Nephron progenitor cell (in vitro differentiated cells): ENCODE measurements at regions not wholly inside any gene's neighbourhood (a gene's known extent, or its start where the extent isn't known, plus 50 kb on each side); places are given as distances from the start of the nearest gene placed in this dataset.

Experiments
- DNase-seq: peaks from one replicate; pipeline ENCODE4 v3.0.0; 2021
- H3K27ac Mint-ChIP-seq: 2 replicates; pipeline ENCODE4 v1.8.0; 2021; ENCODE audit warnings: mild to moderate bottlenecking, moderate library complexity, mixed read lengths
- H3K27me3 Mint-ChIP-seq: 2 replicates; pipeline ENCODE4 v1.8.0; 2021; ENCODE audit warnings: mild to moderate bottlenecking, low read depth, mixed read lengths; ENCODE audit not compliant: poor library complexity
- H3K36me3 Mint-ChIP-seq: 2 replicates; pipeline ENCODE4 v1.8.0; 2021; ENCODE audit warnings: low read depth, mixed read lengths
- H3K4me1 Mint-ChIP-seq: 2 replicates; pipeline ENCODE4 v1.8.0; 2021; ENCODE audit warnings: mixed read lengths
- H3K4me3 Mint-ChIP-seq: 2 replicates; pipeline ENCODE4 v1.8.0; 2021; ENCODE audit warnings: mild to moderate bottlenecking, moderate library complexity, mixed read lengths
- H3K9me3 Mint-ChIP-seq: 2 replicates; pipeline ENCODE4 v1.8.0; 2021; ENCODE audit warnings: mild to moderate bottlenecking, moderate library complexity, mixed read lengths
- CTCF ChIP-seq: fragments of 200-600 bp; sonication (generic); IDR thresholded peaks from 2 replicates; pipeline ENCODE4 v1.5.0; 2021; ENCODE audit warnings: antibody characterized with exemption

GRCh38 chr18:22667616-22668422 is 250.1 kb upstream of the CTAGE1 start:
- TF ChIP-seq CTCF, result no peak
- no peak for DNase-seq
- Mint-ChIP-seq H3K27me3 (peaks cover 8% of the 10 kb centered on the region), H3K36me3 (peaks cover 4% of the 10 kb centered on the region), H3K27ac (no peak overlapping the region), H3K4me3 (no peak overlapping the region), H3K4me1 (no peaks in the 10 kb centered on the region), H3K9me3 (peaks cover 31% of the 10 kb centered on the region)

DNA sequence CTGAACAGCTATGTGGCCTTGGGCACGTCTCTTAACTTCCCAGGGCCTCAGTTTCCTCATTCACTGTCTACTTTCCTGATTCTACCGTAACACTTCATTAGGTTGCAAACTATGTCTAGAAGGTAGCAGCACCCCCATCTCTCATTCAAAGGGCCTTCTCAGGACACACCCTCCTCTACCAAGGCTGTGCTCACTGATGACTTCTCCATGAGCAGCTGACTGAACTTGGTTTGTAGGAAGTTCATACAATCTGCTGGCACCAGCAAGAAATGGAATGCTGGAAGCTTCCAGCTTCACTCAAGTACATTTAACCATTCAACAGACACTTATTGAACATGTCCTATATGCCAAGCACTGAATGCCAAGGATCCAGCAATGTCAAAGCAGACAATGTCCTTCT is 250.8 kb upstream of the CTAGE1 start:
- Mint-ChIP-seq H3K9me3 (peaks cover 24% of the 10 kb centered on the region), H3K4me3 (no peak overlapping the region)

GRCh38 chr18:22670914-22671313 is 253.2 kb upstream of the CTAGE1 start:
- no peaks in the 10 kb centered on the region for H3K36me3 Mint-ChIP-seq
- peaks cover 6% of the 10 kb centered on the region for H3K27me3 Mint-ChIP-seq
- TF ChIP-seq CTCF, result no peak
- H3K4me1 Mint-ChIP-seq, result no peaks in the 10 kb centered on the region
- H3K9me3 Mint-ChIP-seq, result peaks cover 8% of the 10 kb centered on the region
- H3K27ac Mint-ChIP-seq, result no peak overlapping the region
- H3K4me3 Mint-ChIP-seq, result no peak overlapping the region
- DNase-seq, result no peak

More for the DNA sequence above, 250.8 kb upstream of the CTAGE1 start:
- no peak for TF ChIP-seq CTCF
- peaks cover 8% of the 10 kb centered on the region for H3K27me3 Mint-ChIP-seq
- peaks cover 4% of the 10 kb centered on the region for H3K36me3 Mint-ChIP-seq
- no peak overlapping the region for H3K27ac Mint-ChIP-seq
- no peak for DNase-seq
- H3K4me1 Mint-ChIP-seq, result no peaks in the 10 kb centered on the region

GRCh38 chr18:22673182-22673862 is 255.6 kb upstream of the CTAGE1 start:
- no peak for DNase-seq
- Mint-ChIP-seq H3K9me3 (peaks cover 4% of the 10 kb centered on the region), H3K27me3 (peaks cover 9% of the 10 kb centered on the region), H3K4me3 (no peak overlapping the region), H3K36me3 (no peaks in the 10 kb centered on the region), H3K27ac (no peak overlapping the region), H3K4me1 (no peaks in the 10 kb centered on the region)
- no peak for TF ChIP-seq CTCF

DNA sequence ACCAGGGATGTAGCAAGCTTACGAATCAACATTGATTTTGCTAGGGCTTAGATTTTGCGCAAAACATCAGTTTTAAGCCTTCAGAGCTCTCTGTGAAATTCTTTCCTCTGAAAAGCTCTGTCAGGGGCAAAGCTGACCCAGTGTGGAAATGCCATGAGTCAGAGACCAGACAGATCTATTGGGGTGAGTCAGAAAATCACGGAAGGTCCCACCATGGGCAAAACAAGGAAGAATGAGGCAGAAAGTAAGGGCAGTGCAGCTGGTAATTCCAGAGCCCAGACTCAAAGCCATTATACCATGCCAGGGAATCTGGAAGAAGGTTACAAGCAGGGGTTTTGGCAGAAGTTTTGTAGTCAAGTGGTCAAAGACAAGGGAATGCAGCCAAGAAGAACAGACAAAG is 256.6 kb upstream of the CTAGE1 start:
- Mint-ChIP-seq H3K9me3 (peaks cover 4% of the 10 kb centered on the region), H3K4me3 (no peak overlapping the region), H3K27me3 (peaks cover 14% of the 10 kb centered on the region), H3K36me3 (no peaks in the 10 kb centered on the region), H3K27ac (no peak overlapping the region), H3K4me1 (no peaks in the 10 kb centered on the region)
- no peak for TF ChIP-seq CTCF
- no peak for DNase-seq
